GM18511 (cell line): ENCODE measurements at regions not wholly inside any gene's neighbourhood (a gene's known extent, or its start where the extent isn't known, plus 50 kb on each side); places are given as distances from the start of the nearest gene placed in this dataset.

Experiments
- ATAC-seq: cut with Tn5 transposase; IDR thresholded peaks from one replicate; pipeline ENCODE4 v1.9.1; 2021; ENCODE audit warnings: mild to moderate bottlenecking, moderate library complexity; ENCODE audit not compliant: unreplicated experiment

DNA sequence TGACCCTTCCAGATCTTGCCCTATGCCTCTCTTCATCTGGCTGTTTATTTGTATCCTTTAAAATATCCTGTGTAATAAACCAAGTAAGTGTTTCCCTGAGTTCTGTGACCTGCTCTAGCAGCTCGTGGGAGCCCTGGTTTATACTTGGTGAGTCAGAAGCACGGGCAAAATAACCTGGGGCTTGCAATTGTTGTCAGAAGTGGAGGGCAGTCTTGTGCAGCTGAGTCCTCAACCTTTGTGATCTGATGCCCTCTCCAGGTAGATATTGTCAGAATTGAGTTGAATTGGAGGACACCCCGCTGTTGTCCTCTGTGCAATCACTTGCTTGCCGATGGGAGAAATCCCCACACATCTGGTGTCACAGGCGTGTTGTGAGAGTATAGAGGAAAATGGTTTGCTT lies 62.5 kb upstream of the PRICKLE1 start:
- ATAC-seq: no peak

- ATAC-seq: no peak
These were observed 58.5 kb upstream of the PRICKLE1 start for GRCh38 chr12:42648061-42648460.

DNA sequence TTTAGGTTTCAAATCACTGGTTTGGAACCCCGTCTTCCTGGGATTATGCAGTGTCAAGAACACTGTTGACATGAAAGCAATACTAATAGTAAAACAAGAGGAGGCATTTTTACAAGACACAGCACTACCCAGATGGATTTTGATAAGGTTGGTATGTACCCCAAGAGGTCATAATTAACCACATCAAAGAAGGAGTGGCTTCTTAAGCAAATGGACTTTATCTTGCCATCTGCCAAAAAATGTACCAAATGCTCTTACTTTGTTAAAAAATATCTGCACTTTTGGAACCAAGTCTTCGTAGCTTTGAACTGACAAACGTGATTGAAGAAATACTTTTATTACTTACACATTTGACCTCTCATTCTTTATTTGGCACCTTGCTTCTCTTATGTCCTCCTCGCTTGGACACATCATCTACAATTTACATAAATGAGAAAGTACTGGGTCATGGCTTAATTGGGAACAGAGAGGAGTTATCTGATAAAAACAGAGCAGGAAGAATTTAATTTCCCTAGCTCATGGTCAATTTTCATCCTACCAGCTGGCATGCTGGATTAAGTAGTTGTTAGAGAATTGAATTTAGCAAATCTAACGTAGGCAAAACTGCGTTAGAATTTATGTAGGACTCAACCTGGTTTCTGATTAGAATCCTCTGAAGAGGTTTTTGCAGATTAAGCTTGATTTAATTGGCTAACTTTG lies 54.5 kb upstream of the PRICKLE1 start:
- no peak for ATAC-seq

- no peak for ATAC-seq
These were observed 51.8 kb upstream of the PRICKLE1 start for GRCh38 chr12:42641221-42641885.

- ATAC-seq: no peak
These were observed 50.8 kb upstream of the PRICKLE1 start for GRCh38 chr12:42640391-42640790.

DNA sequence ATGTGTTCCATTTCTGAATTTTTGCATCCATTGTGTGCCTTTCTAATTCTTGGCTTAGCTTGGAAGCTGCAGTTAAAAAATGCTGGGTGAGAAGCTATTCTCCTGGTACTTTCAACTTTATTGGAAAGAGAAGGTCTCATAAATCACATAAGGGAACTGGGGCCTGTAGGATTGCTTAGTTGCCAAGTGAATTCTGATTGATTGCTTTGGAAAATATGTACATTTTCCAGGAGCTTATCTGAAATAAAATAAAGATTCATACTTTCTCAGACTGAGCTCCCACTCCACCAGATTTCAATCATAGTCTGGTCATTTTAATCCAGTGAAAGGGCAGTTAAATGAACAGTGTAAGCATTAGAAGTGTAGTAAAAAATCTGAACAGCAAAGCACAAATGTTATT lies 50.0 kb upstream of the PRICKLE1 start:
- no peak for ATAC-seq
